RPMI8226 (cell line): ENCODE measurements at regions not wholly inside any gene's neighbourhood (a gene's known extent, or its start where the extent isn't known, plus 50 kb on each side); places are given as distances from the start of the nearest gene placed in this dataset.

Experiments
- DNase-seq: peaks from one replicate; pipeline ENCODE4 v3.0.0-alpha.2; 2015

DNA sequence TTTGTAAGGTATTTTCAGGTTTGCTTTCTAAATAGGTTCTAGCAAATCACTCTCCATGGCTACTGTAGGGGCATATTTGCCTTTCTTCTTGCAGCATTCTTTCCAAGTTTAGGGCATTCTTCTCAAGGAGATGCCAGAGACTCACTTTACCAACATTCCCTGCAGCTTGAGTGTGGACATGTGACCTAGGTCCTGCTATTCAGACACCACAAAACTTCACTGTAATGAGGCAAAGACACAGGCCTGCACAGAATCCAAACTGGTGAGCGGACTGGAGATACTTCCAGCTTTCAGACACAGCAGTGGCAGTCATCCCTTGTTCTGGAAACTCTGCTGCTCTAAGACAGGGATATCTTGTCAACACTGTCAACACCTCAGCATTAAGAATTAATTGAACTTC is 146.4 kb upstream of the PFN2 start:
- no peak for DNase-seq

DNA sequence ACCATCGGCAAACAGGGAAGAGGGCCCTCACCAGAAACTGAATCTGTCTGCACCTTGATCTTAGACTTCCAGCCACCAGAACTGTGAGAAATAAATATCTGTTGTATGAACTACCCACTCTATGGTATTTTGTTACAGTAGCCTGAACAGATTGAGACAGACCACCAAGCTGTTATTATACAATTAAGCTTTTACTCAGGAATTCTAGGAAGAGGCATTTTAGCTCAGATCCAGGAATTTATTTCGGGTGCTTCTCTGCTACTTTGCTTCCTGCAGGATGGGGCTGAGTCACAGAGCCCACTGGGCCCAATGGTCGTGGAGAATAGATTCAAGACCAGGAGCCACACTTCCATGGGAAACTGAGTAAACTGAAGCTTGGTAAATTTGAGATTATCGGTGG is 145.5 kb upstream of the PFN2 start:
- DNase-seq = no peak

DNA sequence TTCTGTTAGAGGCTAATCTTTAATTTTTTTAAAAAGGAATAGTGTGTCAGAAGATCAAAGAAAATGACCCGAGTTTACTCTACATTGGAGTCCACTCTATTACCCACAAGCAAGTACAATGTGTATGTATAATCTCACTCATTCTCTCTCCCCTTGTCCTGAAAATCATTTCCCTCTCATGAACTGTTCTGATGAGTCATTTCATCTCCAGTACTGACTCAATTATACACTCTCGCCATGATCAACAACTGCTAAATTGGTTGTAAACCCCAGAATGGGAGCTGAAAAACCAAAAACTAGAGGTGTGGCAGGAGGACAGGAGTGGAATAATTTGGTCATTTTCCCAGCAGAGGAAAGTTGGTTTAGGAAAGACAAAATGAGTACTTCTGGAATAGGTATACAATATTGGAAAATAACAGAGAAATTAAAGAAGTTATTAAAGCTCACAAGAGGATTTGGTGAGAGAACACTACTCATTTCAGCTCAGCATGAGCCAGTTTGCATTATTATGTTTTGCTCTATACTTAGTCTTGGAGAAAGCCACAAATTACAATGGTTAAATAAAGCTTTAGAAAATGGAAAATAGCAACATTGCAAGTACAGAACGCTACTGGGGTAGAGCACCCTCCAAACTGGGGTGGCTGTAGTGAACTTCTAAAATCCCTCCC is 144.3 kb upstream of the PFN2 start:
- no peak for DNase-seq

DNA sequence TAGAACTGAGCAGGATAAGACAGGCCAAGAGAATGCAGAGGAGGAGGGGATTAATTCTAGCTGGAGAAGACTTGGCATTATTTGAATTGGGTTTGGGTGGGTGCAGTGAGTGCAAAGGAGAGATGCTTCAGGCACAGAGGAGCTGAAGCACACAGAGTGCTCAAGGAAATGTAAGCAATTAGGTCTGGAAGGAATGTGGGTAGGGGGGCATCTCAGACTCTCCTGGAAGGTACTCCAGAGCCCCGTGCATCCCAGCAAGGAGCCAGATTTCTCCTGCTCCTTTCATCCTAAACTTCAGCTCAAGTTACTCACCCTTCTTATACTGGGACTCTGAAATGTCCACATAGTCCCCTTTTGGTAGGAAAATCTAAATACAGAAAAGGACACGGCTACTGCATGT is 143.6 kb upstream of the PFN2 start:
- no peak for DNase-seq

DNA sequence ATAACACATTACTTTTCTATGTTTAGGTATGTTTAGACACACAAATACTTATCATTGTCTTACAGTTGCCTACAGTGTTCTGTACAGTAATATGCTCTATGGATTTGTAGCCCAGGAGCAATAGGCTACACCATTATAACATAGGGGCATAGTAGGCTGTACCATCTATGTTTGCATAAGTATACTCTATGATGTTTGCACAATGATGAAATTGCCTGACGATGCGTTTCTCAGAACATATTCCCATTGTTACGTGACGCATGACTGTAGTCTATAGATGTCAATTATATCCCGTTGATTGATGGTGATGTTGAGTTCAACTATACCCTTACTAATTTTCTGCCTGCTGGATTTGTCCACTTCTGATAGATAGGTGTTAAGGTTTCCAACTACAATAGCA is 139.4 kb upstream of the PFN2 start:
- DNase-seq = no peak

DNA sequence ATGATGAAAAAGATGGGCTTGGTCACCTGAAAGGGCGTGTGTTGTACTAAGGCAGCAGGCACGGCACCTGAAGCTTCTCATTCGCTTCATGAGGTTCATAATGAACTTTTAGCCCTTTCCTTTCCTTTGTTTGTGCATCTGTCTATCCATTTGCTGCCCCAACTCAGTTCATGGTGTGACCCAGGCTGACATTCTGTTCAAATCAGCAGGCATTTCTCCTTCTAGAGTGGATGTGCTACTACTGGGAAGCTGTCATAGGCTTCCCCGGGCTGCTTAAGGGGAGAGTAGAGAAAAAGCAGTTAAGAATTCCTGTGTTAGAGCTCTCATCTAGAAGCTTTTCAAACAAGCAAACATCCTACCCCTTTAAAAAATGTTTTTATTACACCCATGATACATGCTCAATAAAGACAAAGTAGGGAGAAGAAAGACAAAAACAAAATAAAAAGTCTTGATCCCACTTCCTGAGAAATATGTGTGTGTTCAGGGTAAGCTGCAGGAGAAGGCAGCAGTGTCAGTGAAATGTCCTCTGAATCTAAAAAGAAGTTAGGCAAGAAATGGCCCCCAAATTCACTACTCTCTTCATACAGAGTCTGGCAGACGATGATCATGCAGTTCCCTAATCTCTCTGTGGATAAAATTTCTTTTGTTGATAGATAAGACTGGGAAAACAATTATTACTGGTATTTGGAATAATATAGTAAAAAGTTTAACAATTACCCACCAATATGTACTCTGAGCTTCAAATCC is 136.9 kb upstream of the PFN2 start:
- no peak for DNase-seq

DNA sequence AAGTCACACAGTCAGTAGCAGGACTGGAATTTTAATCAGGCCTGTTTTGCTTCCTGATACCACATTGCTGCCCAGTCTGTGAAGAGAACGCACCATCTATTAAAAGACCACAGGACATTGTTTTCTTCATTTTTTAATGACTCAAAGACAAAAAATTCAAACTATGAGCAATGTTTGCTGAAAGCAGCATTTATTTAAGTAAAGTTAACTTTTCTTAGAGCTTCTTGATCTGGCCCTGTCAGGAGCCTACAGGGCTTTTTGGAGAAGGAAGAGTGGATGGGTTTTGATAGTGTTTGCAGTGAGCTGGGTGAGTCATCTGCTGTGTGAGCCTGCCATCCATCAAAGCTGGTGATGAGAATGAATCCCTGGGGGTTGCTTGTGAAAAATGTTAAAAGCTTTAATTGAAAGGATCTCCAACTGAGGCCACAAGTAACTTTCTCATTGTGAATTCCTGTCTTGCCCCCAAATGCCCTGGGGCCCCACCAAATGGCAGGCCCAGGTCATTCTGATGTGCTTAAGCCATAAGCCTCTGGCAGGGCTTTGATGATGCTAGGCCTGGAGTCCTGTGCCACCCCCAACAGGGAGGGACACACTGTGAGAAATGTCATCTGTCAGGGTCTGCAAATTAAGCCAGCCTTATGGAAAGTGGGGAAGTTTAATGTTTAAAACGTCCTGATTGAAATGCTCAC is 136.2 kb upstream of the PFN2 start:
- no peak for DNase-seq

DNA sequence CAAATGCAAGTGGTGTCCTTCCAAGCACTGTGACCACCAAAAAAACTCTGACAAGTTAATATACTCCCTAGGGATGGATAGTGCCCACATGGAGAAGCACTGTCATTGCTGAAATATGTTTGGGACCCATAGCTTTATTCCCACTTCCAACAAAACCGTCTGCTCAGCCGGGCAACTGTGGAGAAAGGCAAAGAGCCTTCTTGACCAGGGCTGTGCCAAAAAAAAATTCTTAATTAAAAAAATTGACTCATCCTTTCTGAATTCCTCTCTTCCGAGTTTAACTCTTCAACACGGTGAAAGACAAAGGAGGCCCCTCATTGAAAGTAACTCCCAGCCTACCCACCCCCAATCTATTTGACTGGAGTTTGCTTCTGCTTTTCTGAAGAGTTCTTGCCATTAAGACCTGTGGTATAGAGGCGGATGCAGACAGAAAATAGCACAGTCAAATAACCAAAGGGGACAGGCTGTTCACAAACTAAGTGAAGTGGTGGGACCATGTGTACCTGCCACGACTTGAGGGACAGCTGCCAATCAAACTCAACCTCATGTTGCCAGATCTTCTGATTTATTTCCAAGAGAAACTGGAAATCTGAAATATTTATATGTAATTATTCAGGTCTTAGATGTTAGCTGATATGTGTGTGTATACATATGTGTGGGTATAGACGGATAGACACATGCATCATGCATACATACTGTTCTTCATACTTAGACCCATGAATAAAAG is 135.4 kb upstream of the PFN2 start:
- no peak for DNase-seq

DNA sequence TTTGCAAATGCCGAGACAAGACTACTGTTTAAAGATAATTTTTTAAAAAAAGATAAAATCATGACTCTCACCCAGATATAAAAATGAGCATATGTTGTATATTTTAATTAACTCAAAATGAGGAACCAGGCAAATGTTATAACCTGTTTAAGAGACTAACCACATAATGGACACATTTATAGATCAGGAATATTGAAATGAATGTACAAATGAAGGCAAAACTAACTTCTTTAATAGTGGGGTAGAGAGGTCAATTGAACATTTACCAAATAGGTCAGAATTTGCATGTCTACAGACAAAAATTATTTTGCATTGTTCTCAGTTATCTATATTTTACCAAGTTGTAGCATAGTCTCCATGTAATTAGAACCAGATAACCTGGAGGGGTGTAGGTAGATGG is 134.3 kb upstream of the PFN2 start:
- no peak for DNase-seq

DNA sequence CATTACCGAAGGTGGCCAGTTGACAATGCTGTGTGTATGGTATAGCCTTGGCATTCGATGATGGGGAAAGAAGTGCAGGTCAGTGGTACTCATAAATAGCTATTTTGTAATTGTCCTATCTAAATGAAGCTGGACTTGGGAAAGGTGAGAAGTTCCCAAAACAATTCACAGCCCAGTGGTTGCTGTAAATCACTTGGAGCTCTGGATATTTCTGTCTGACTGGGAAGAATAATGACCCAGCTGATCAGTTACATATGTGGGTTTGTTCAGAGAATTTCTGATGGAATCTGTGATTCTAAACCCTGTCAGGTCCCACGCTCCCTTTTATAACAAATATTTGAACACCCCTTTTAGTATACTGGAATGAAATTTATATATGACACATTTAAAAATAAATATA is 133.9 kb upstream of the PFN2 start:
- DNase-seq = no peak

DNA sequence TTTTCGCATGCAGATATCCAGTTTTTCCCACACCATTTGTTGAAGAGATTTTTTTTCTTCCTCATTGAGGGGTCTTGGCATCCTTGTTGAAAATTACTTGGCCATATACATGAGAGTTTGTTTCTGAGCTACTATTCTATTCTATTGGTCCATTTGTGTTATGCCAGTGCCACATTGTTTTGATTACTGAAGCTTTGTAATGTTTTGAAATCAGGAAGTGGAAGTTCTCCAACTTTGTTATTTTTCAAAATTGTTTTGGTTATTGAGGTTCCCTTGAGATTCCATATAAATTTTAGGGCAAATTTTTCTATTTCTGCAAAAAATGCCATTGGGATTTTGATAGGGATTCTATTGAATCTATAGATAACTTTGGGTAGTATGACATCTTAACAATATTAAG is 130.3 kb upstream of the PFN2 start:
- DNase-seq = no peak

DNA sequence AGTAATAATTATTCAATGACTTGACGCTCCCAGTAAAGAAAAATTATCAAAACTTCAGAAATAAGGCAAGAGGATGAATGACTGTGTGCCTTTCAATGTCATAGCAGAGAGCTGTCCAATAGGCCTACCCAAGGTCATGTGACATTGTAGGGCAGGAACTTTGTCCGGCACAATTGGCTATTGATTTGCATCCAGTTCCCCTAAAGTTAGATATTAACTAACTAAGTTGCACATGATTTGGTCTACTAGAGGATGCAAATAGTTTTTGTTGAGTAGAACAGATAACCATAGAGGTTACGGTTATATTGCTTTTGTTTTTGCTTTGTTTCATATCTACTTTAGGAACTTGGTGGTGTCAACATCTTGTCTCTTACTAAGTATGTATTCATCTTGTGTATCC is 127.9 kb upstream of the PFN2 start:
- DNase-seq = no peak

DNA sequence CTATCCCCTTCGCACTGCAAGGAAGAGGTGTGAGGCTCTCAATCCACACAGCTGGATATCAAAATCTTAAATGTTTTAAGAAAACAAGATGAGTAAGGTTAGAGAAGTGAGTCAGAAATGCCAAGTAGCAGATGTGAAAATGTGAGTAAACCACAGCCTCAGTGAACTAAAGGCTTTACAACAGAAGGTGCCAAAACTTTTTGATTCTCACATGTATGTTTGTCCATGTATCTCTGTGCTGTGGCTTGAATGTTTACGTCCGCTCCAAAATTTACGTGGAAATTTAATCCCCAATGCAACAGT is 126.8 kb upstream of the PFN2 start:
- DNase-seq = no peak

DNA sequence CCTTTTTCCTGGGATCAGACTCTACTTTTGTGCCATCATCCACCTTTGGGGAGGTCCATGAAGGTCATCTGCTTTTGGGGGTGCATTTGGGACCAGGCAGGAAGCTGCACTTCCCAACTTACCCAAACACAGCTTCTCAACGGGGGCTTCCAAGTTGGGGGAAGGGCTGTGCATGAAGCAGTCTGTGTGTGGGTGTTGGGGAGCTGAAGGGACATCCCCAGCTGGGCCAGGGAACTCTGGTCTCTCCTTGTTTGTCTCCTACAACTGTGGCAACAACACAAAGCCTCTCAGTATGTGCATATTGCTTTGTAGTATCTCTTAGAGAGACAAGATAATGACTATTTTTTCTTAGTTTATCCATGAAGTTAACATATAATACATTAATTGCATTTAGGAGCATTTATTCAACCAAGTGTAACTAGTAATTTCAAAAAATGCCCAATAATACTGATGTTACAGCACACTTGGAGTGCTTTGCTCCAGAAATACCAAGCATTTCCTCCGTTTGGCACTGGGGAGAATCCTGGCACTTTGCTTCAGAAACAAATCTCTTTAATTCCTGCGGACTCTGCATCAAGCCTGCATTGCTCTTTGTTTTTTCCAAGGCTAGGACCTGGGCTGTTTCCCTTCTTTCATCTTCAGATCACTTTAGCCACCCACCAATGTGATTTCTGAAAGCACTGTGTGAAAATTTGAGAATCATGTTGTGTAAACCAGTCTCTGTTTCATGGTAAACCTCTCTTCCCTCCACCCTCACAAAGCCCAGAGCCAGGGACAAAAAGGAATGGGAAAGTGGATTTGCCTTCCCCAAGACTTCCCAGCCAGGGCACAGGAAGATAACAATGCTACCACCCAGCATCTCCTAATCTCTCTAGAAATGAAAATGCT is 126.2 kb upstream of the PFN2 start:
- DNase-seq = no peak

DNA sequence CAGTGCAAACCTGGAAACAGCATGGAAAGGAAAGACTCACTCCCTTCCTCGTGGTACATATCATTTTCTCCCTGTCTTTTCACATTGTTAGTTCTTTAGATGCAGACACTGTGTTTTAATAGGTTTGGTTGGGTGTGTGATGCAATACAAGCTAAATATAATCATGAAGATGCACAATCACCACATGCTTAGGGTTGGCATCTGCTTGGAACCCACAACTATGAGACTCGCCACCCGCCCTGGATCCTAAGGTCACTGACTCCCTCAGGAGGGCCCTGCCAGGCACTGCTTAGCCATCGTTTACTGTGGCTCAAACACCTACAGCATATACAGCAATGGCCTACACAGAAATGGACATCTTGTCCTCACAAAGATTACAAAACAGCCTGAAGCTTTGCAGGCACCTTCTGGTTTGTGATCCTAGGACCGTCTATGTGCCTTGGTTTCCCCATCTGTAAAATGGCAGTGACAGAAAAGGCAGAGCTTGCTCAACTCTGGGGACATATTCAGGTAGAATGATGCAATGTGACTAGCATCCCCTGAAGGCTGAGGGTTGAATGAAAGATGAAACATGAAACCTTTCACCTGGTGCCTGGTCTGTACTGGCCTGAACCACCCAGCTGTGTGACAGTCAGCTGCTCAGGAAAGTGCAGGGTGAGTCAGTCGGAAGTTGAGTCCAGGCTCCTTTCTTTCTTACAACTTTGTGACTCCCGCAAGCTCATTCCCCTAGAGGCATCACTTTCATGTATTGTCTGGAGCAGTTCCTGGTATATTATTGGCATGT is 123.6 kb upstream of the PFN2 start:
- DNase-seq = no peak

DNA sequence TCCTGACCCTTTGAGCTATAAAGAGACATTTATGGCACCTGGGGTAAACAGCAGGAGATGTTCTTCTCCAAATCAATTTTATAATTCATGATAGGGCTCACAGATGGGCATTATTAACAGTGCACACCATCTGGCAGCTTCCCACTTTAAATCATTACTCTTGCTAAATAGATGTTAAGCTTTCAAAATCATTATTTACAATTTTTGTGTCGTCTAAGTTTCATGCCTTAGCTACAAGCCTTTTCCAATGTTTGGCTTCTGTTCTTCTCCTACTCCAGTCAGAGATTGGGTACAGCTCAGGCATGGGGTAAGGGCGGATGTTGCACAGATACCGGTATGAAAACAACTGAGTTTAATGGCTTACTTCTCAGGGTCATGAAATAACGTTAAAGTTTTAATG is 120.9 kb upstream of the PFN2 start:
- no peak for DNase-seq

DNA sequence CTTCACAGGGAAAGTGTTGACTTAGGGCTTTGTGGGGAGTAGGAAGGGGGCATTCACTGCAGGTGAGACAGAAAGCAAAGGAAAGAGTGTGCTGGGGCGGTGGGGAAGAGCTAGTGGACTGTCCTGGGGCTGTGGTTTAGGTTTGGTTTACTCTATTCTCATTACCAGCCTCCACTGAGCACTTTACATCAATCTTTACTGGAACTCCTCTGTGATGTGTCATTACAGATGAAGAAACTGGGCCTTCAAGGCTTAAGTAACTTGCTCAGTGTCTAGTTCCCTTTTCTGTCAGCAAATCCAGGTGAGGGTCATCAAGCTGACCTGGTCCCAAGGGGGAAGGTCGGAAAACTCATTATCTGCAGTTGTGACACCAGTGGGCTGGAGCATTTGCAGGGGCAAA is 120.2 kb upstream of the PFN2 start:
- DNase-seq = no peak

DNA sequence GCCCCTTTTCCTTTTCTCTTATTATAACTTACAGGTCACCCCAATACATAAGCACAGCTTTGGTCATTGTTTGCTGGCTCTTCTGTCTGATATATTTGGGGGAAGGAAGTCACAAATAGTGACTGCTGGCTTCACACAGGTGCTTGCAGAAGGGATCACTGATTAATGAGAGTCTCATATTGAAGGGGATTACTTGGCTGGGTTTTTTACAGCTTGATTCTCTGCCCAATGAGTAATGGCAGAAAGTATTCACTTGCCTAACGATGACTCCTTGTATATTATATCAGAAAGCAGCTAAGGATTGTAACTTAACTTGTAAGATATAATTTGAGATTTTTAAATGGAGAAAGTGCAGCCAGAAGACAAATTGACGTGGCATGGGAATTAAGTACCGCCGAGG is 119.3 kb upstream of the PFN2 start:
- DNase-seq = no peak

DNA sequence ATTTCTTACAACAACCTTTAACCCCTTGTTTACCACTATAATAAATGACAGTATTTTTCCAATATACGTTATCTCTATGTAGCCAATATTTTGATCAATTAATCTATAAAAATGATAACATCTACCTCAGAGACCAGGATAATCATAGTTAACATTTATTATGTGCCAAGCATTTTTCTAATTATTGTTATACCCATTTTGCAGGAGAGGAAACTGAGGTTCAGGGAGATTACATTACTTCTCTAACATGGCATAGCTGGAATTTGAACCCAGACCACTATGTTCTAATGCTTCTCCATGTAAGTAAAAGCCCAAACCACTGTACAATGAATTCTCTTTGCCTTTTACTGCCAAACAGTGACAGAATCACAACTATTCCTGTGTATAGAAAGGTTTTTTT is 113.4 kb upstream of the PFN2 start:
- no peak for DNase-seq

DNA sequence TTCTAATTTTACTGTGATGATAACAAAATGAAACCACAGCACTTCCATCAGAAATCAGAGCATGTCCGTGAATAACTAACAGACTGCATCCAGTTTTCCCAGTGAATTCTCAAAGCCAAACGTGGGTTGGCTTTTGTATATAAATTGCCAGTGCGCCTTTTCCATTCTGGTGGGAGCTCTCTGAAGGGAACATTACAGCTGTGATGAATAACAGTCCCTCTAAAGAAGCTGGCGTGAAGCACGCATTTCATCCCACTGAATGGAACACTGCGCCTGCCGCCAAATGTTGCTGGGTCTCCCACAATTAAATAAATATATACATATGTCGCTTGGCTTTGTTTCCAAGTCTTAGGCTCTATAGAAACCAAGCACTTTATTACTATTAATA is 113.0 kb upstream of the PFN2 start:
- no peak for DNase-seq

DNA sequence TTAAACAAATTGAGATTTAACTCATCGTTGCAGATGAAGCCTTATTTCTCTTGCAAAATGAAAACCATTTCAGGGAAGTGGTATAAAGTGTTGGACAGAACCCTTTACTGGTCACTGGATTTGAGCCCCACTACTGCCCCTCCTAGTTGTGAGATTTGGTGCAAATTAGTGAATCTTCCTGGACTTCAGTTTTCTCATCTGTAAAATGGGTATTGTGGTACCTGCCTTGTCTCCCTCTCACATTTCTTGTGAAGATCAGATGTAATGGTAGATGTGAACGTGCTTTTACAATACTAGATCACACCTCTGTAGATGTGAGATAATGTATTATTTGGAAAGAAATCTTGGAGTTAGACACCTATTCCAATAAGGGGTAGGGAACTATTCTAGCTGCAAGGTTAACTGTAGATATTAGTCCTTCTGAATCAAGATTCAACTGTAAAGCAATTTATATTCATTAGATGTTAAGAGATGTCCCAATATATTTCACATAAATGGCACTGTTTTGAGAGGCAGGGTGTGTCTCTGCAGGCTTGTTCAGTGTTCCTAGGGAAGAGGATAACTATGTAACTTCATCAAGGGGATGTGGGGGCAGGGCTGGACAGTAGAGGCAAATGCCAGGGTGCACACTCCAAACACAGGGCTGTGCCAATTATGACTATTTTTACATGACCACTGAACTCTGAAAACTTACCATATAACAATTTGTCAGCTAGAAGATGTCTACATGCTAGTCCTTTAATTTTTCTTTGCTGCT is 112.4 kb upstream of the PFN2 start:
- DNase-seq = no peak
